HG03064 (cell line): ENCODE measurements at regions not wholly inside any gene's neighbourhood (a gene's known extent, or its start where the extent isn't known, plus 50 kb on each side); places are given as distances from the start of the nearest gene placed in this dataset.

Source experiments
- ATAC-seq: cut with Tn5 transposase; IDR thresholded peaks from one replicate; pipeline ENCODE4 v1.9.1; 2021; ENCODE audit warnings: low read depth; ENCODE audit not compliant: unreplicated experiment

GRCh38 chr2:194257095-194257494 lies 1399.9 kb upstream of the SLC39A10 start:
- ATAC-seq, result no peak

- ATAC-seq, result no peak
These were observed 1403.3 kb upstream of the SLC39A10 start for GRCh38 chr2:194253528-194254259.

GRCh38 chr2:194252127-194252526 lies 1404.9 kb upstream of the SLC39A10 start:
- ATAC-seq, result no peak

GRCh38 chr2:194232600-194232999 lies 1424.4 kb upstream of the SLC39A10 start:
- no peak for ATAC-seq

GRCh38 chr2:194223218-194223617 lies 1433.8 kb upstream of the SLC39A10 start:
- ATAC-seq, result no peak

GRCh38 chr2:194214192-194214591 lies 1442.8 kb upstream of the SLC39A10 start:
- no peak for ATAC-seq

GRCh38 chr2:194205568-194206227 lies 1451.3 kb upstream of the SLC39A10 start:
- ATAC-seq, result no peak

GRCh38 chr2:194203898-194204297 lies 1453.1 kb upstream of the SLC39A10 start:
- ATAC-seq, result no peak

GRCh38 chr2:194182888-194183287 lies 1474.1 kb upstream of the SLC39A10 start:
- ATAC-seq, result no peak

GRCh38 chr2:194176134-194176533 lies 1480.9 kb upstream of the SLC39A10 start:
- ATAC-seq, result no peak

GRCh38 chr2:194166818-194167217 lies 1490.2 kb upstream of the SLC39A10 start:
- peak; percentile 74 for ATAC-seq

GRCh38 chr2:194155431-194155830 lies 1501.6 kb upstream of the SLC39A10 start:
- ATAC-seq, result no peak

GRCh38 chr2:194151231-194151630 lies 1505.8 kb upstream of the SLC39A10 start:
- no peak for ATAC-seq

- no peak for ATAC-seq
These were observed 1521.6 kb upstream of the SLC39A10 start for GRCh38 chr2:194135463-194135862.

- ATAC-seq, result no peak
These were observed 1528.2 kb upstream of the SLC39A10 start for GRCh38 chr2:194128810-194129209.

GRCh38 chr2:194126418-194126817 lies 1530.6 kb upstream of the SLC39A10 start:
- no peak for ATAC-seq

GRCh38 chr2:194116861-194117260 lies 1540.2 kb upstream of the SLC39A10 start:
- ATAC-seq, result no peak

- peak; percentile 37 for ATAC-seq
These were observed 1551.7 kb upstream of the SLC39A10 start for GRCh38 chr2:194105358-194105757.

GRCh38 chr2:194104687-194105086 lies 1552.3 kb upstream of the SLC39A10 start:
- peak; percentile 92 for ATAC-seq

- ATAC-seq, result peak; percentile 30
These were observed 1552.9 kb upstream of the SLC39A10 start for GRCh38 chr2:194103941-194104659.

GRCh38 chr2:194102546-194102945 lies 1554.5 kb upstream of the SLC39A10 start:
- ATAC-seq, result no peak
